ENCODE measurements at regions not wholly inside any gene's neighbourhood (a gene's known extent, or its start where the extent isn't known, plus 50 kb on each side); places are given as distances from the start of the nearest gene placed in this dataset.

DNA sequence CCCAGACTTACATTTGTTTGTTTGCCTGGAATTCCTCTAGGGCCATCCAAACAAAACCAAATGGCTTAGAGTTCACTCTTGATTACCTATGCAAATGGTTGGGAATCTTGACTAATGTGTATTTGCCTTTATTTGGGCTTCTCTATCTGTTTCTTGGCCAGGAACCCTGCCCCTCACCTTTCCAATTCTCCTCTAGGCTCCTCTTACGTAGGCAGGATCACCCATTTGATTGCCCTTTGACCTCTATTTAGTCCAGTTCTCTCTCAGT lies 123.0 kb upstream of the DYRK2 start:
- Histone ChIP-seq H3K4me3 (no peak overlapping the region), H3K36me3 (replicated peaks) (no peaks in the 10 kb centered on the region), H3K4me1 (no peaks in the 10 kb centered on the region), H3K27me3 (ENCODE audit: low read depth) (no peaks in the 10 kb centered on the region), H3K9me3 (no peaks in the 10 kb centered on the region)
- DNase-seq (ENCODE audit: low spot score in 2 of 2), result no peak
- in situ Hi-C loops (cut with MboI; ENCODE audit: low sequenced_read_pairs), result no loop called here

GRCh38 chr12:67526129-67526528 lies 122.4 kb upstream of the DYRK2 start:
- Histone ChIP-seq H3K36me3 (replicated peaks) (no peaks in the 10 kb centered on the region), H3K9me3 (no peaks in the 10 kb centered on the region), H3K4me3 (no peak overlapping the region), H3K4me1 (no peaks in the 10 kb centered on the region), H3K27me3 (ENCODE audit: low read depth) (no peaks in the 10 kb centered on the region)
- in situ Hi-C loops (cut with MboI; ENCODE audit: low sequenced_read_pairs), result no loop called here
- DNase-seq (ENCODE audit: low spot score in 2 of 2), result no peak

DNA sequence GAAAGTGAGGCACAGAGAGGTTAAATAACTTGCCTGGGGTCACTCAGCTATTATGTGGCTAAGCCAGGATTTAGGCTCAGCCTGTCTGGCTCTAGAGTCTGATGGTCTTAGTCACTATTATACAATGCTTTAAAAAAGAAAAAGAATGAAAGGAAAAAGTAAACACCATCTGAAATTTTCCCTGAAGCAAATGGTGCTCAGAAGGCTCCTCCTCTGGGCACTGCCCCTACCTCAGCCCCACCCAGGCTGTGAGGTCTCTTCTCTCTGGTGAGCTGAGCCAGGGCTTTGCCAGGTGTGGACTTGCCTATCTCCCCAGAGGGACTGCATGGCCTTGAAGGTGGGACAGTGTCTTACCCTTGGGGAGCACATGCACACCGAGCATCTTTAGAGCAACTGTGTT lies 117.5 kb upstream of the DYRK2 start:
- H3K27me3 ChIP-seq (ENCODE audit: low read depth), result no peaks in the 10 kb centered on the region
- H3K4me3 ChIP-seq, result no peak overlapping the region
- no peaks in the 10 kb centered on the region for H3K36me3 ChIP-seq (replicated peaks)
- no peak for DNase-seq (ENCODE audit: low spot score in 2 of 2)
- H3K9me3 ChIP-seq, result no peaks in the 10 kb centered on the region
- H3K4me1 ChIP-seq, result no peaks in the 10 kb centered on the region
- in situ Hi-C loops (cut with MboI; ENCODE audit: low sequenced_read_pairs), result no loop called here

DNA sequence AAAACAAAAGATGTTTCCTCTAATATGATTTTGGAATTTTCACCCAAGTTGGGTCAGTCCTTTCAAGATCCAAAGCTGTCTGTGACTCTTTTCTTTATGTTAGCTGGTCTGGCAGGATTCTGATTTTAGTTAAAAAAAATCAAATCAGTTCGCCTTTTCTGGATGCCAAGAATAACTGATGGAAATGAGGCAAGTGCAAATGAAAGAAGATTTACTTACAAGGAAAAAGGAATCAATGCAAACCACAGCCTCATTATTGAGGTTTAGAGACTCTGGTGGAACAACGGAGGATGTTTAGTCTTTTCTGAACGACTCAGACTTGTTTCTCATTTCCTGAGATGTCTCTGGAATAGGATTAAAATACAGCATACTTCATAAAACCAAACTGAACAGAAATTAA lies 117.0 kb upstream of the DYRK2 start:
- in situ Hi-C loops (cut with MboI; ENCODE audit: low sequenced_read_pairs), result no loop called here
- no peaks in the 10 kb centered on the region for H3K27me3 ChIP-seq (ENCODE audit: low read depth)
- H3K4me3 ChIP-seq, result no peak overlapping the region
- H3K36me3 ChIP-seq (replicated peaks), result no peaks in the 10 kb centered on the region
- no peak for DNase-seq (ENCODE audit: low spot score in 2 of 2)
- H3K4me1 ChIP-seq, result no peaks in the 10 kb centered on the region
- no peaks in the 10 kb centered on the region for H3K9me3 ChIP-seq

DNA sequence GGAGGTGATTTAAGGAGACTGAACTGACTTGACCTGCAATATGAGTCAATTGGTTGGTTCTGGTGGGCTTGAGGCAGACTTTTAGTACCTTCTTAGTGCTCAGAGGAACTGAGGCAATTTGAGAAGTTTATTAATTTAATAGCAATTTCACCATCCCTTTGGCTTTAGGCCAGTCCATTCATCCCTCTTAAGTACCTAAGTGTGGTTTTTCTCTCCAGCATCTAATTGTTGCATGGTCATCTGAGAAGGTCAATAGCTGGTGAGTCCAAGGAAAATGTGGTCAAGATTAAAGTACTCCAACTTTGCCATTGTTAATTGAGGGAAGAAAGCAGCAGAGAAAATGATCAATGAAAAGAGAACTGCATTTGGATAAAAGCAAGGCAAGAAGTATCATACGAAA lies 115.4 kb upstream of the DYRK2 start:
- in situ Hi-C loops (cut with MboI; ENCODE audit: low sequenced_read_pairs), result no loop called here
- no peak for DNase-seq (ENCODE audit: low spot score in 2 of 2)
- Histone ChIP-seq H3K36me3 (replicated peaks) (no peaks in the 10 kb centered on the region), H3K4me3 (no peak overlapping the region), H3K27me3 (ENCODE audit: low read depth) (no peaks in the 10 kb centered on the region), H3K9me3 (no peaks in the 10 kb centered on the region), H3K4me1 (no peaks in the 10 kb centered on the region)

GRCh38 chr12:67534046-67534445 lies 114.5 kb upstream of the DYRK2 start:
- Histone ChIP-seq H3K4me3 (no peak overlapping the region), H3K27me3 (ENCODE audit: low read depth) (no peaks in the 10 kb centered on the region), H3K9me3 (no peaks in the 10 kb centered on the region), H3K4me1 (no peaks in the 10 kb centered on the region), H3K36me3 (replicated peaks) (no peaks in the 10 kb centered on the region)
- in situ Hi-C loops (cut with MboI; ENCODE audit: low sequenced_read_pairs), result no loop called here
- no peak for DNase-seq (ENCODE audit: low spot score in 2 of 2)

- in situ Hi-C loops (cut with MboI; ENCODE audit: low sequenced_read_pairs), result no loop called here
- no peak for DNase-seq (ENCODE audit: low spot score in 2 of 2)
- no peaks in the 10 kb centered on the region for H3K27me3 ChIP-seq (ENCODE audit: low read depth)
- H3K4me3 ChIP-seq, result no peak overlapping the region
- H3K4me1 ChIP-seq, result no peaks in the 10 kb centered on the region
- no peaks in the 10 kb centered on the region for H3K36me3 ChIP-seq (replicated peaks)
- H3K9me3 ChIP-seq, result no peaks in the 10 kb centered on the region
Measured at GRCh38 chr12:67534681-67535080, 113.9 kb upstream of the DYRK2 start.

GRCh38 chr12:67535176-67535575 lies 113.4 kb upstream of the DYRK2 start:
- H3K27me3 ChIP-seq (ENCODE audit: low read depth), result no peaks in the 10 kb centered on the region
- H3K36me3 ChIP-seq (replicated peaks), result no peaks in the 10 kb centered on the region
- in situ Hi-C loops (cut with MboI; ENCODE audit: low sequenced_read_pairs), result no loop called here
- no peaks in the 10 kb centered on the region for H3K9me3 ChIP-seq
- DNase-seq (ENCODE audit: low spot score in 2 of 2), result peak; percentile 12 to 18
- no peak overlapping the region for H3K4me3 ChIP-seq
- H3K4me1 ChIP-seq, result no peaks in the 10 kb centered on the region

- Histone ChIP-seq H3K4me1 (no peaks in the 10 kb centered on the region), H3K27me3 (ENCODE audit: low read depth) (no peaks in the 10 kb centered on the region), H3K9me3 (no peaks in the 10 kb centered on the region), H3K36me3 (replicated peaks) (no peaks in the 10 kb centered on the region), H3K4me3 (no peak overlapping the region)
- DNase-seq (ENCODE audit: low spot score in 2 of 2), result no peak
- in situ Hi-C loops (cut with MboI; ENCODE audit: low sequenced_read_pairs), result no loop called here
Measured at GRCh38 chr12:67535971-67536370, 112.6 kb upstream of the DYRK2 start.

DNA sequence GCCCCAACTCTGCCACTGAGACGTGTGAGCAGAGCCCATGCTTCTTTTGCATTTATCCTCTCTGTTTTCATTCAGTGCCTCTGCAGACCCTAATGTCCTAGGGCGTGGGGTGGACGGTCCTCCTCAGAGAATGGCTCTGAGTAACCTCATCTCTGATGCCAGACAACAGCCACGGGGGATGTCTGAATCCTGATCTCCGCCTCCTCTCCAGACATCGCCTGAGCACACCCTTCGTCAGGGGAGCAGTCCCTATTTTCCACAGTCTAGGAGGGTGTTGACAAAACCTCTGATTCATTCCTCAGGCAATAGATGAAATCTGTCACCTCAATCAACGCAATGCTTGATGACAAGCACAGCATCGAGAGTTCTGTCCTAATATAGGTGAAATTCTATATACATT lies 109.2 kb upstream of the DYRK2 start:
- Histone ChIP-seq H3K4me1 (no peaks in the 10 kb centered on the region), H3K4me3 (no peak overlapping the region), H3K27me3 (ENCODE audit: low read depth) (no peaks in the 10 kb centered on the region), H3K36me3 (replicated peaks) (no peaks in the 10 kb centered on the region), H3K9me3 (no peaks in the 10 kb centered on the region)
- in situ Hi-C loops (cut with MboI; ENCODE audit: low sequenced_read_pairs), result no loop called here
- no peak for DNase-seq (ENCODE audit: low spot score in 2 of 2)

- no peak for DNase-seq (ENCODE audit: low spot score in 2 of 2)
- in situ Hi-C loops (cut with MboI; ENCODE audit: low sequenced_read_pairs), result no loop called here
Measured at GRCh38 chr12:67539946-67540345, 108.6 kb upstream of the DYRK2 start.

GRCh38 chr12:67540920-67541624 lies 107.5 kb upstream of the DYRK2 start:
- in situ Hi-C loops (cut with MboI; ENCODE audit: low sequenced_read_pairs), result no loop called here
- H3K4me1 ChIP-seq, result no peaks in the 10 kb centered on the region
- no peaks in the 10 kb centered on the region for H3K27me3 ChIP-seq (ENCODE audit: low read depth)
- H3K9me3 ChIP-seq, result no peaks in the 10 kb centered on the region
- H3K4me3 ChIP-seq, result no peak overlapping the region
- H3K36me3 ChIP-seq (replicated peaks), result no peaks in the 10 kb centered on the region
- no peak for DNase-seq (ENCODE audit: low spot score in 2 of 2)

More at GRCh38 chr12:67539946-67540345, 108.6 kb upstream of the DYRK2 start:
- Histone ChIP-seq H3K36me3 (replicated peaks) (no peaks in the 10 kb centered on the region), H3K4me3 (no peak overlapping the region), H3K9me3 (no peaks in the 10 kb centered on the region), H3K27me3 (ENCODE audit: low read depth) (no peaks in the 10 kb centered on the region), H3K4me1 (no peaks in the 10 kb centered on the region)

DNA sequence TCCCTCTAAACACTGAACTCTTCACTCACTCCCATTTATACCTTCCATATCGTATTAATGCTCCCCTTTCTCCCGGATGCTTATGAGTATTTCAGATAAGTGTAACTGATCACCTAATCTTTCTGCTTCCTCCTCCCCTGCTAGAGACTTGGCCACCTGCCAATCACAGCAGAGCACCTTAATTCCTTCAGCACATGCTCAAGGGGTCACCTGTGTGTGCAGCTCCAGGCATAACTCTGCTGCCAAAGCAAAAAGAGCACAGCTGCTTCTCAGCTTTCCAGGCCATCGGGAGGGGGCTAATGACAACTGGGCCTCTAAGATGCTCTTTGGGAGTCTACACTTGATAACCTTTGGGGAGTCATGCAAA lies 106.9 kb upstream of the DYRK2 start:
- Histone ChIP-seq H3K4me1 (no peaks in the 10 kb centered on the region), H3K4me3 (no peak overlapping the region), H3K9me3 (no peaks in the 10 kb centered on the region), H3K36me3 (replicated peaks) (no peaks in the 10 kb centered on the region), H3K27me3 (ENCODE audit: low read depth) (no peaks in the 10 kb centered on the region)
- in situ Hi-C loops (cut with MboI; ENCODE audit: low sequenced_read_pairs), result no loop called here
- no peak for DNase-seq (ENCODE audit: low spot score in 2 of 2)

DNA sequence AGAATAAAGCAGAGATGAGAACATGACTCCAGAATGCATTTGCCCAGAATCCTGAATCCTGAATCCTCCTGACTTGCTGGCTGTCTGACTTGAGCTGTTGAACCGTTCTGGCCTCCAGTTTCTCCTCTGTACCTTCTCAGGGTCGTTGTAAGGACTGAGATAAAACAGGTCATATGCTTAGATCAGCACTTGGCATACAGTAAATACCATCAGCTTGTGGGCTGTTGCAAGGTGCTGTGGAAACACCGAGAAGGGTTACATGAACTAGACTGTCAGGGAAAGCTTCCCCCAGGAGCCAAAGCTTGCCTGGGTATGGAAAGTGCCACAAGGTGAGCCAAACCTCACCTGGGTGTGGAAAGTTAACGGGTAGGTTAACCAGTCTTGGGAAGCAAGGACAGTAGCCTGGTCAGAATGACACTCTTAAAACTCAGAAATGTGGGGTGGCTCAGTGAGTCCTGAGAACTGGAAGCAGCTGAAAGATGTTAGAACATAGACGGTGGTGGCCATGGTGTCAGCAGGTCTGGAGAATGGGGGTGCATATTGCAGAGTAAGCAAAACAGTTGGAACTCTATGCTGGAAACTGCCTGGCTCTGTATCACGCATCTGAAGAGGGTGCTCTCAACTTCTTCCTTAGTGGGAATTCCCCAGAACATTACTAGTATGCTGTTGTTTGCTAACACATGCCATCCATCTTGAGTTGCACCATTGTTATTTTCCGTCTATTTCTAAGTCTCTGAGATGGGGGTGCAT lies 105.3 kb upstream of the DYRK2 start:
- H3K27me3 ChIP-seq (ENCODE audit: low read depth), result no peaks in the 10 kb centered on the region
- no peak overlapping the region for H3K4me3 ChIP-seq
- H3K9me3 ChIP-seq, result no peaks in the 10 kb centered on the region
- no peak for DNase-seq (ENCODE audit: low spot score in 2 of 2)
- H3K36me3 ChIP-seq (replicated peaks), result no peaks in the 10 kb centered on the region
- in situ Hi-C loops (cut with MboI; ENCODE audit: low sequenced_read_pairs), result no loop called here
- no peaks in the 10 kb centered on the region for H3K4me1 ChIP-seq

DNA sequence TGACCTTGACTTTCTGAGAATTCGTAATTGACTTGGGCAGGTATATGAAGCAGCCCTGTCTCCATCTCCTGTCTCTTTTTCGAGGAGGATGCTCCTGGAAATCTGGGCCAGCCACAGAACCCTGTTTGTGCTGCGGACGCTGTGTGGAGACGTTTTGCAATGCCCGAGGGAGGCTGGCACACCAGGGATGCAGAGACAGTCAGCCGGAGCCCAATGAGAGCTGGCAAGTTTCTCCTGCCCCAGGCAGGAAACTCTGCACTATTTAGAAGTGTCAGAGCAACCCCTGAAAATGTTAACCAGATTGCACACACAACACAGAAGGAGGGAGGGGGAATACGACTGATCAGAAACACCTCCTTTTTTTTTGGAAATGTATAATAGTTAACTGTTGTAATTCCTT lies 103.2 kb upstream of the DYRK2 start:
- Histone ChIP-seq H3K36me3 (replicated peaks) (no peaks in the 10 kb centered on the region), H3K4me1 (no peaks in the 10 kb centered on the region), H3K27me3 (ENCODE audit: low read depth) (no peaks in the 10 kb centered on the region), H3K4me3 (no peak overlapping the region), H3K9me3 (no peaks in the 10 kb centered on the region)
- DNase-seq (ENCODE audit: low spot score in 2 of 2), result no peak
- in situ Hi-C loops (cut with MboI; ENCODE audit: low sequenced_read_pairs), result no loop called here
